Lower leg skin (tissue), 3 donors: ENCODE measurements at regions not wholly inside any gene's neighbourhood (a gene's known extent, or its start where the extent isn't known, plus 50 kb on each side); places are given as distances from the start of the nearest gene placed in this dataset.

Source experiments
- POLR2A ChIP-seq, 2 donors: fragments of 450-650 bp; IDR thresholded peaks; one replicate each; pipeline ENCODE4 v1.6.1; 2016 to 2017; ENCODE audit warnings: antibody characterized with exemption in 2 of 2, mild to moderate bottlenecking in 1 of 2, moderate library complexity in 1 of 2
- TF ChIP-seq, protein P1 (sequence below), 3 donors: fragments of 450-650 bp; IDR thresholded peaks; one replicate each; pipeline ENCODE4 v1.5.1; 2016; ENCODE audit warnings: antibody characterized with exemption in 3 of 3, mild to moderate bottlenecking in 3 of 3, moderate library complexity in 2 of 3

DNA sequence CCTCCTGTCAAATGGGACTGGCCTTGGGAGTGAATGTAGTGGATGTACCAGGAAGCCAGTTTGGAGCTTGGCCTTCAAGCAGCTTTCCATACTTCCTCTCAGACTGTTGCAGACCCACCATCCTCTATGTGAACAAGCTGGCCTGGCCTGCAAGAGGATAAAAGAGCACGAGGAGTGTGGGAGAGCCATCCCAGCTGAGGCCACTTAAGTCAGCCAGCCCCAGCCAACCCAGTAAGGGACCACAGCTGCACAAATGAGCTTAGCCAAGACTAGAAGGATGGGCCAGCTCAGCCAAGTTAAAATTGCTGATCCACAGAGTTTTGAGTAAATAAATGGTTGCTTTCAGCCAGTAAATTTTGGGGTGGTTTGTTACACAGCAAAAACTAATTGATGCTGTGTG is 156.9 kb upstream of the SOX4 start:
- TF ChIP-seq, protein P1, sequence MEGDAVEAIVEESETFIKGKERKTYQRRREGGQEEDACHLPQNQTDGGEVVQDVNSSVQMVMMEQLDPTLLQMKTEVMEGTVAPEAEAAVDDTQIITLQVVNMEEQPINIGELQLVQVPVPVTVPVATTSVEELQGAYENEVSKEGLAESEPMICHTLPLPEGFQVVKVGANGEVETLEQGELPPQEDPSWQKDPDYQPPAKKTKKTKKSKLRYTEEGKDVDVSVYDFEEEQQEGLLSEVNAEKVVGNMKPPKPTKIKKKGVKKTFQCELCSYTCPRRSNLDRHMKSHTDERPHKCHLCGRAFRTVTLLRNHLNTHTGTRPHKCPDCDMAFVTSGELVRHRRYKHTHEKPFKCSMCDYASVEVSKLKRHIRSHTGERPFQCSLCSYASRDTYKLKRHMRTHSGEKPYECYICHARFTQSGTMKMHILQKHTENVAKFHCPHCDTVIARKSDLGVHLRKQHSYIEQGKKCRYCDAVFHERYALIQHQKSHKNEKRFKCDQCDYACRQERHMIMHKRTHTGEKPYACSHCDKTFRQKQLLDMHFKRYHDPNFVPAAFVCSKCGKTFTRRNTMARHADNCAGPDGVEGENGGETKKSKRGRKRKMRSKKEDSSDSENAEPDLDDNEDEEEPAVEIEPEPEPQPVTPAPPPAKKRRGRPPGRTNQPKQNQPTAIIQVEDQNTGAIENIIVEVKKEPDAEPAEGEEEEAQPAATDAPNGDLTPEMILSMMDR (IDR thresholded peaks at IDR 0.05) = no peak
- TF ChIP-seq POLR2A (IDR thresholded peaks at IDR 0.05) = no peak
